H9 (cell line): ENCODE measurements at regions not wholly inside any gene's neighbourhood (a gene's known extent, or its start where the extent isn't known, plus 50 kb on each side); places are given as distances from the start of the nearest gene placed in this dataset.

Source experiments
- DNase-seq: peaks from one replicate; pipeline ENCODE4 v3.0.0-alpha.2; 2017
- H2AFZ ChIP-seq: one replicate; pipeline ENCODE4 v1.6.1; 2013; ENCODE audit warnings: mild to moderate bottlenecking, low read length, control low read depth, moderate library complexity
- H2AK5ac ChIP-seq: 2 replicates; pipeline ENCODE4 v1.6.1; 2013; ENCODE audit warnings: low read length, control low read depth, mixed read lengths; ENCODE audit not compliant: insufficient read length
- H2BK120ac ChIP-seq: one replicate; pipeline ENCODE4 v1.6.1; 2013; ENCODE audit warnings: low read depth, mild to moderate bottlenecking, low read length, control low read depth, inconsistent platforms; ENCODE audit not compliant: poor library complexity, severe bottlenecking
- H2BK12ac ChIP-seq: 2 replicates; pipeline ENCODE4 v1.6.1; 2013; ENCODE audit warnings: low read length, control low read depth, mixed read lengths, low read depth; ENCODE audit not compliant: insufficient read length
- H2BK15ac ChIP-seq: 2 replicates; pipeline ENCODE4 v1.6.1; 2013; ENCODE audit warnings: low read depth, low read length, control low read depth
- H2BK20ac ChIP-seq: one replicate; pipeline ENCODE4 v1.6.1; 2013; ENCODE audit warnings: low read depth, mild to moderate bottlenecking, low read length, control low read depth, inconsistent platforms; ENCODE audit not compliant: poor library complexity, severe bottlenecking
- H2BK5ac ChIP-seq: 2 replicates; pipeline ENCODE4 v1.6.1; 2013; ENCODE audit warnings: low read length, control low read depth, mixed read lengths; ENCODE audit not compliant: insufficient read length
- H3K14ac ChIP-seq: 2 replicates; pipeline ENCODE4 v1.6.1; 2013; ENCODE audit warnings: low read length, control low read depth; ENCODE audit not compliant: insufficient read depth
- H3K18ac ChIP-seq: 2 replicates; pipeline ENCODE4 v1.6.1; 2013; ENCODE audit warnings: low read depth, mild to moderate bottlenecking, mixed read lengths, low read length, control low read depth; ENCODE audit not compliant: insufficient read length
- H3K23ac ChIP-seq: 2 replicates; pipeline ENCODE4 v1.6.1; 2013; ENCODE audit warnings: low read length, control low read depth, mixed read lengths, low read depth; ENCODE audit not compliant: insufficient read length
- H3K23me2 ChIP-seq: 2 replicates; pipeline ENCODE4 v1.6.1; 2013; ENCODE audit warnings: low read depth, mild to moderate bottlenecking, mixed read lengths, low read length, control low read depth; ENCODE audit not compliant: insufficient read length, poor library complexity, severe bottlenecking
- H3K27ac ChIP-seq: 2 replicates; pipeline ENCODE4 v1.5.1; 2013; ENCODE audit warnings: low read length, control low read depth, mixed read lengths, low read depth; ENCODE audit not compliant: insufficient read length
- H3K27me3 ChIP-seq: 2 replicates; pipeline ENCODE4 v1.6.1; 2013; ENCODE audit warnings: low read length, control low read depth, inconsistent platforms; ENCODE audit not compliant: insufficient read depth
- H3K4ac ChIP-seq: 2 replicates; pipeline ENCODE4 v1.6.1; 2013; ENCODE audit warnings: low read depth, mild to moderate bottlenecking, control low read depth, inconsistent platforms, low read length, moderate library complexity
- H3K4me1 ChIP-seq: 2 replicates; pipeline ENCODE4 v1.6.1; 2013; ENCODE audit warnings: low read length, control low read depth, inconsistent platforms; ENCODE audit not compliant: insufficient read depth
- H3K4me2 ChIP-seq: 2 replicates; pipeline ENCODE4 v1.6.1; 2013; ENCODE audit warnings: low read length, control low read depth, mixed read lengths; ENCODE audit not compliant: insufficient read length, insufficient read depth
- H3K56ac ChIP-seq: 2 replicates; pipeline ENCODE4 v1.6.1; 2013; ENCODE audit warnings: low read depth, mild to moderate bottlenecking, mixed read lengths, low read length, control low read depth; ENCODE audit not compliant: insufficient read length
- H3K79me1 ChIP-seq: 2 replicates; pipeline ENCODE4 v1.6.1; 2013; ENCODE audit warnings: low read depth, mild to moderate bottlenecking, moderate library complexity, low read length, control low read depth, inconsistent platforms; ENCODE audit not compliant: insufficient read depth, poor library complexity, severe bottlenecking
- H3K79me2 ChIP-seq: 2 replicates; pipeline ENCODE4 v1.6.1; 2013; ENCODE audit warnings: low read length, control low read depth, inconsistent platforms; ENCODE audit not compliant: insufficient read depth
- H3K9ac ChIP-seq: 2 replicates; pipeline ENCODE4 v1.6.1; 2013; ENCODE audit warnings: low read length, control low read depth, mixed read lengths; ENCODE audit not compliant: insufficient read length; ENCODE audit errors: extremely low read depth
- H3K9me3 ChIP-seq: one replicate; pipeline ENCODE4 v1.6.1; 2013; ENCODE audit warnings: low read depth, low read length, inconsistent platforms; ENCODE audit not compliant: control insufficient read depth
- H3T11ph ChIP-seq: one replicate; pipeline ENCODE4 v1.6.1; 2013; ENCODE audit warnings: mild to moderate bottlenecking, low read length, control low read depth, inconsistent platforms
- H4K20me1 ChIP-seq: one replicate; pipeline ENCODE4 v1.6.1; 2013; ENCODE audit not compliant: control insufficient read depth, insufficient read length, insufficient read depth
- H4K5ac ChIP-seq: 2 replicates; pipeline ENCODE4 v1.6.1; 2013; ENCODE audit warnings: low read depth, mild to moderate bottlenecking, mixed read lengths, low read length, control low read depth; ENCODE audit not compliant: insufficient read length
- H4K8ac ChIP-seq: replicated peaks from 2 replicates; pipeline ENCODE4 v1.6.1; 2013; ENCODE audit warnings: low read length, control low read depth, mixed read lengths, low read depth; ENCODE audit not compliant: insufficient read length
- H4K91ac ChIP-seq: 2 replicates; pipeline ENCODE4 v1.6.1; 2013; ENCODE audit warnings: low read depth, mild to moderate bottlenecking, moderate library complexity, mixed read lengths, low read length, control low read depth; ENCODE audit not compliant: insufficient read length
- H3K27ac Mint-ChIP-seq, 3 experiments: 2 replicates in 2 of 3; 3 replicates in 1 of 3; pipeline ENCODE4 v1.8.0; 2020 to 2021; ENCODE audit warnings: mixed read lengths in 3 of 3, mild to moderate bottlenecking in 1 of 3, moderate library complexity in 1 of 3
- H3K27me3 Mint-ChIP-seq: 2 replicates; pipeline ENCODE4 v1.8.0; 2021; ENCODE audit warnings: low read depth, mild to moderate bottlenecking, moderate library complexity, mixed read lengths
- H3K36me3 Mint-ChIP-seq, 3 experiments: 2 replicates in 2 of 3; 3 replicates in 1 of 3; pipeline ENCODE4 v1.8.0; 2020 to 2021; ENCODE audit warnings: low read depth in 3 of 3, mixed read lengths in 3 of 3; ENCODE audit not compliant: insufficient read depth in 1 of 3
- H3K4me1 Mint-ChIP-seq, 2 experiments: 2 replicates each; pipeline ENCODE4 v1.8.0; 2020; ENCODE audit warnings: mixed read lengths in 2 of 2
- H3K4me3 Mint-ChIP-seq, 2 experiments: 2 replicates in 1 of 2; 3 replicates in 1 of 2; pipeline ENCODE4 v1.8.0; 2020 to 2021; ENCODE audit warnings: mild to moderate bottlenecking in 2 of 2, mixed read lengths in 2 of 2, moderate library complexity in 1 of 2
- H3K9me3 Mint-ChIP-seq, 2 experiments: 2 replicates in 1 of 2; 3 replicates in 1 of 2; pipeline ENCODE4 v1.8.0; 2020; ENCODE audit warnings: mild to moderate bottlenecking in 2 of 2, mixed read lengths in 2 of 2, moderate library complexity in 1 of 2
- WGBS: extraction: QIAGEN DNeasy Blood & Tissue Kit; methylation state at CpG from one replicate; pipeline ENCODE4 v1.1.7; 2013; ENCODE audit warnings: missing lambda C conversion rate, low lambda C conversion rate, mixed read lengths; ENCODE audit not compliant: insufficient read length; ENCODE audit errors: extremely low coverage; 5-methylcytosine and 5-hydroxymethylcytosine counted together
- TF ChIP-seq, protein P1 (sequence below): fragments of 200-600 bp; sonication (generic); conservative IDR thresholded peaks from 3 replicates; pipeline ENCODE4 v1.8.0; 2021; ENCODE audit warnings: antibody characterized with exemption, mild to moderate bottlenecking

DNA sequence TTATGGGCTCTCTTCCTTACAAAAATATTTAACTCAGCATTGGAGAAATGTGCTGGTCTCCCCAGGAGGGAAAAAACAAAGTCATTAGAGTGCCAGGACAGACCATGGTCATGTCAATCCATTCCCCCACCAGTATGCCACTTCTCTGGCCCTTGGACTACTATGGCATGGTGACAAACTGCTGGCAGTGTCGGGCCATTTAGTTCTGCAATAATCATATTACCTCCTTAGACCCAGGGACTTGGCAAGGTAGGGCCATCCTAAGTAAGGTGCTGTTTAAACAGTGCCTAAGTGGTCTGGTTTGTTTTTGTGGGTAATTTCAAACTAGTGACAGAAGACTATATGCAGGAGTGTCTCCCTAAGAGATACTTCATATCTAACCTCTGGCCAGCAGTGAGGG is 177.8 kb upstream of the STK32A start:
- H3K4me3 Mint-ChIP-seq, result no peak overlapping the region
- 0 out of 2 replicates have a peak, but pooled peaks cover 2% of the 10 kb centered on the region for H3K4me1 ChIP-seq

More for the DNA sequence above, 177.8 kb upstream of the STK32A start:
- no peak overlapping the region for H2BK12ac ChIP-seq
- no peak overlapping the region for H3T11ph ChIP-seq
- no peaks in the 10 kb centered on the region for H3K9me3 Mint-ChIP-seq
- H4K91ac ChIP-seq, result no peak overlapping the region
- TF ChIP-seq, protein P1, sequence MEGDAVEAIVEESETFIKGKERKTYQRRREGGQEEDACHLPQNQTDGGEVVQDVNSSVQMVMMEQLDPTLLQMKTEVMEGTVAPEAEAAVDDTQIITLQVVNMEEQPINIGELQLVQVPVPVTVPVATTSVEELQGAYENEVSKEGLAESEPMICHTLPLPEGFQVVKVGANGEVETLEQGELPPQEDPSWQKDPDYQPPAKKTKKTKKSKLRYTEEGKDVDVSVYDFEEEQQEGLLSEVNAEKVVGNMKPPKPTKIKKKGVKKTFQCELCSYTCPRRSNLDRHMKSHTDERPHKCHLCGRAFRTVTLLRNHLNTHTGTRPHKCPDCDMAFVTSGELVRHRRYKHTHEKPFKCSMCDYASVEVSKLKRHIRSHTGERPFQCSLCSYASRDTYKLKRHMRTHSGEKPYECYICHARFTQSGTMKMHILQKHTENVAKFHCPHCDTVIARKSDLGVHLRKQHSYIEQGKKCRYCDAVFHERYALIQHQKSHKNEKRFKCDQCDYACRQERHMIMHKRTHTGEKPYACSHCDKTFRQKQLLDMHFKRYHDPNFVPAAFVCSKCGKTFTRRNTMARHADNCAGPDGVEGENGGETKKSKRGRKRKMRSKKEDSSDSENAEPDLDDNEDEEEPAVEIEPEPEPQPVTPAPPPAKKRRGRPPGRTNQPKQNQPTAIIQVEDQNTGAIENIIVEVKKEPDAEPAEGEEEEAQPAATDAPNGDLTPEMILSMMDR, result no peak
- H4K8ac ChIP-seq, result no peak overlapping the region
- H3K4me1 Mint-ChIP-seq, result peaks cover 0 to 7% of the 10 kb centered on the region in 2 experiments; a peak in 2 of 4 replicates
- DNase-seq, result no peak
- H2BK20ac ChIP-seq, result no peak overlapping the region
- no peaks in the 10 kb centered on the region for H3K27me3 ChIP-seq
- H3K27ac Mint-ChIP-seq, result no peak overlapping the region
- no peak overlapping the region for H2BK5ac ChIP-seq
- no peaks in the 10 kb centered on the region for H4K20me1 ChIP-seq
- no peak overlapping the region for H3K14ac ChIP-seq
- no peak overlapping the region for H3K4ac ChIP-seq
- no peak overlapping the region for H3K18ac ChIP-seq
- H3K79me2 ChIP-seq, result no peaks in the 10 kb centered on the region; the same call in 1 of the 2 replicates
- H3K36me3 Mint-ChIP-seq, result no peaks in the 10 kb centered on the region
- H3K27ac ChIP-seq, result no peak overlapping the region
- no peak overlapping the region for H2BK120ac ChIP-seq
- no CpG with 5 or more reads among the region's 1 CpG for WGBS
- no peak overlapping the region for H2AK5ac ChIP-seq
- no peak overlapping the region for H3K9ac ChIP-seq
- H4K5ac ChIP-seq, result no peak overlapping the region
- no peak overlapping the region for H2BK15ac ChIP-seq
- no peaks in the 10 kb centered on the region; the same call in 1 of the 2 replicates for H3K27me3 Mint-ChIP-seq
- no peaks in the 10 kb centered on the region for H3K79me1 ChIP-seq
- no peak overlapping the region for H2AFZ ChIP-seq
- H3K4me2 ChIP-seq, result no peak overlapping the region
- H3K9me3 ChIP-seq, result no peaks in the 10 kb centered on the region
- H3K56ac ChIP-seq, result no peak overlapping the region
- no peak overlapping the region for H3K23ac ChIP-seq
- H3K23me2 ChIP-seq, result no peaks in the 10 kb centered on the region
